ENCODE measurements at regions not wholly inside any gene's neighbourhood (a gene's known extent, or its start where the extent isn't known, plus 50 kb on each side); places are given as distances from the start of the nearest gene placed in this dataset.
"Not testable (repeated sequence)": the region's sequence is repeated elsewhere in the genome, so short reads cannot be mapped to it uniquely, and the experiment has no call there.

- no peak for TF ChIP-seq CTCF (conservative IDR thresholded peaks at IDR 0.05)
- H3K27ac ChIP-seq, result no peak overlapping the region
Measured at GRCh38 chr14:41235466-41235865, 371.2 kb upstream of the LRFN5 start.

GRCh38 chr14:41230683-41231082, 376.0 kb upstream of the LRFN5 start:
- no peak for TF ChIP-seq CTCF (conservative IDR thresholded peaks at IDR 0.05)
- H3K27ac ChIP-seq, result no peak overlapping the region

- no peak overlapping the region for H3K27ac ChIP-seq
- no peak for TF ChIP-seq CTCF (conservative IDR thresholded peaks at IDR 0.05)
Measured at GRCh38 chr14:41229824-41230223, 376.9 kb upstream of the LRFN5 start.

- no peak for TF ChIP-seq CTCF (conservative IDR thresholded peaks at IDR 0.05)
- H3K27ac ChIP-seq, result no peak overlapping the region
Measured at GRCh38 chr14:41225433-41225832, 381.2 kb upstream of the LRFN5 start.

DNA sequence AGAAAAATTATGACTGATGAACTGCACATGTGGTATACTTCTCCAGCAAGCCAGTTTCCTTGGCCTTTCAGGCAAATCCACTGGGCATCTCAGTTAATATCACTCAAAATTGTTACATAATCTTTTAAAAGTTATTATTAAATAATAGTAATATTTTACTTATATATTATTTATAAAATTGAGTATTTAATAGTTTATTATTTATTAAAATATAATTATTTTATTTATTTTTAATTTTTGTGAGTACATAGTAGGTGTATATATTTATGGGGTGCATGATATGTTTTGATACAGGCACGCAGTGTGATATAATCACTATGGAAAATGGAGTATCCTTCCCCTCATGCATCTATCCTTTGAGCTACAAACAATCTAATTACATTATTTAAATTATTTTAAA, 384.1 kb upstream of the LRFN5 start:
- H3K27ac ChIP-seq, result no peak overlapping the region
- TF ChIP-seq CTCF (conservative IDR thresholded peaks at IDR 0.05), result no peak

DNA sequence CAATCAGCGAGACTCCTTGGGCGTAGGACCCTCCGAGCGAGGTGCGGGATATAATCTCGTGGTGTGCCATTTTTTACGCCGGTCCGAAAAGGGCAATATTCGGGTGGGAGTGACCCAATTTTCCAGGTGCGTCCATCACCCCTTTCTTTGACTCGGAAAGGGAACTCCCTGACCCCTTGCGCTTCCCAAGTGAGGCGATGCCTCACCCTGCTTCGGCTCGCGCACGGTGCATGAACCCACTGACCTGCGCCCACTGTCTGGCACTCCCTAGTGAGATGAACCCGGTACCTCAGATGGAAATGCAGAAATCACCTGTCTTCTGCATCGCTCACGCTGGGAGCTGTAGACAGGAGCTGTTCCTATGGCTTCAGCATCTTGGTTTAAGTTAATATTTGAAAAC, 391.7 kb upstream of the LRFN5 start:
- H3K27ac ChIP-seq, result not testable (repeated sequence)

- no peak overlapping the region for H3K27ac ChIP-seq
- TF ChIP-seq CTCF (conservative IDR thresholded peaks at IDR 0.05), result no peak
Measured at GRCh38 chr14:41201696-41202095, 405.0 kb upstream of the LRFN5 start.

GRCh38 chr14:41187868-41188267, 418.8 kb upstream of the LRFN5 start:
- no peak overlapping the region for H3K27ac ChIP-seq
- no peak for TF ChIP-seq CTCF (conservative IDR thresholded peaks at IDR 0.05)

Data from VCaP (cell line).